GM19397 (cell line): ENCODE measurements at regions not wholly inside any gene's neighbourhood (a gene's known extent, or its start where the extent isn't known, plus 50 kb on each side); places are given as distances from the start of the nearest gene placed in this dataset.

Experiments
- ATAC-seq: cut with Tn5 transposase; IDR thresholded peaks from one replicate; pipeline ENCODE4 v1.9.1; 2021; ENCODE audit warnings: mild to moderate bottlenecking, moderate library complexity; ENCODE audit not compliant: unreplicated experiment

- no peak for ATAC-seq
Observed at GRCh38 chr10:28810057-28810870, 132.9 kb downstream of the BAMBI start.

- no peak for ATAC-seq
Observed at GRCh38 chr10:28811639-28812349, 134.5 kb downstream of the BAMBI start.

- no peak for ATAC-seq
Observed at GRCh38 chr10:28812384-28813372, 135.4 kb downstream of the BAMBI start.

GRCh38 chr10:28815681-28816080, 138.4 kb downstream of the BAMBI start:
- no peak for ATAC-seq

GRCh38 chr10:28822719-28823464, 145.6 kb downstream of the BAMBI start:
- no peak for ATAC-seq

- ATAC-seq = no peak
Observed at GRCh38 chr10:28823501-28824075, 146.3 kb downstream of the BAMBI start.

- no peak for ATAC-seq
Observed at GRCh38 chr10:28833313-28833712, 156.0 kb downstream of the BAMBI start.

DNA sequence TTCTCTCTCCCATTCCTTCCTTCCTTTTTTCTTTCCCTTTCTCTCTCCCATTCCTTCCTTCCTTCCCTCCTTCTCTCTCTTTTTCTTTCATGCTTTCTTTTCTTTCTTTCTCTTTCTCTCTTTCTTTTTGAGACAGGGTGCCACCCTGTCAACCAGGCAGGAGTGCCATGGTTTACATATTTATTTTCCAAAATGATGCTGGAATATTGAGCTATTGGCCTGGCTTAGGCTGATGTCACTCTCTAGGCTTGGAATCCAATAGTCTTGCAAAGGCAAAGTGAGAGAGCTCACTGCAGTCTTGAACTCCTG, 159.1 kb downstream of the BAMBI start:
- no peak for ATAC-seq

- no peak for ATAC-seq
Observed at GRCh38 chr10:28837613-28838390, 160.5 kb downstream of the BAMBI start.

- no peak for ATAC-seq
Observed at GRCh38 chr10:28838908-28839307, 161.6 kb downstream of the BAMBI start.

DNA sequence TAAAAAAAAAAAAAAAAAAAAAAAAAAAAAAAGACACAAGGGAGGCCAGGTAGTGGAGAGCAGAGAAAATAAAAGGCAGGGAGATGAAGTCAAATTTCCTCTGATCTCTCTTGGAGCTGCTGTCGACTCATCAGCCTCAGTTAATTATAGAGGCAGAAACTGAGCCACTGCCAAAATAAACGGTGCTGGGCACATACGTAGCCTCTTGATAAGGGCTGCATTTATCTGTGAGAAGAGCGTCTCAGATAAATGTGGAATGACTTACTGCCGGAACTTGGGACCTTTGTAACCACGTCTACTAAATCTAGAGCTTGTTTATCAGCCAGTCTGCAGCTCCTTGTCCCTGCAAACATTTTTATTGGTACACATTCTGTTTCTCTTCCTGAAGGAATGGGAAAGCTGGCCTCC, 162.3 kb downstream of the BAMBI start:
- ATAC-seq = no peak

DNA sequence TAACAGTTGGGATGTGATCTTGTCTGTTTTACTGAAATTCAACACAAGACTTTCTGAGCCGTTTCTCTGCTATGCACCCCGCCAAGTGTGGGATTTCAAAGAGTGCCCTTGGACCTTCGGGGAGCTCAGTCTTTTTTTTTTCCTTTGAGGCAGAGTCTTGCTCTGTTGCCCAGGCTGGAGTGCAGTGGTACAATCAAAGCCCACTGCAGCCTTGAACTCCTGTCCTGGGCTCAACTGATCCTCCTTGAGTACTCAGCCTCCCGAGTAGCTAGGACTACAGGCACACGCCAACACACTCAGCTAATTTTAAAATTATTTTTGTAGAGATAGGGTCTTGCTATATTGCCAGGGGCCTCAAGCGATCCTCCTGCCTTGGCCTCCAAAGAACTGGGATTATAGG, 162.9 kb downstream of the BAMBI start:
- no peak for ATAC-seq

DNA sequence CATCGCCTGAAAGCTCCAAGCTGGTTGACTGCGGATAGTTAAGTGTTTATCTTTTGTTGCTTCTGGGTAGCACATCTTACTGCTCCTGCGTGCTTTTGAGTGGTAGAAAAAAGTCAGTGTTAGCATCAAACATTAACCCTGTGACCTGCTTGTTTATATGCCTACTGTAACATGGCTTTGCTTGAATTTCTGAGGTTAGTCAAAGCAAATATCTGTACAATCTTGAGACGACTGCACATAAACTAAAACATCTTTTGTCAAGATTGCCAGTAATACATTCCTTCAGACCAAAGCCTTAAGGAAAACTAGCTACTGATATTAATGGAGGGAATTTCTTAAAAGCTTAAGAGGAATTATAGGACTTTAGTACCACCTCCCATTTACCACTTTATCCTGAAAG, 163.7 kb downstream of the BAMBI start:
- ATAC-seq = no peak

GRCh38 chr10:28841625-28842024, 164.3 kb downstream of the BAMBI start:
- ATAC-seq = no peak

GRCh38 chr10:28842321-28842720, 165.0 kb downstream of the BAMBI start:
- no peak for ATAC-seq

GRCh38 chr10:28845009-28845682, 167.8 kb downstream of the BAMBI start:
- ATAC-seq = no peak

DNA sequence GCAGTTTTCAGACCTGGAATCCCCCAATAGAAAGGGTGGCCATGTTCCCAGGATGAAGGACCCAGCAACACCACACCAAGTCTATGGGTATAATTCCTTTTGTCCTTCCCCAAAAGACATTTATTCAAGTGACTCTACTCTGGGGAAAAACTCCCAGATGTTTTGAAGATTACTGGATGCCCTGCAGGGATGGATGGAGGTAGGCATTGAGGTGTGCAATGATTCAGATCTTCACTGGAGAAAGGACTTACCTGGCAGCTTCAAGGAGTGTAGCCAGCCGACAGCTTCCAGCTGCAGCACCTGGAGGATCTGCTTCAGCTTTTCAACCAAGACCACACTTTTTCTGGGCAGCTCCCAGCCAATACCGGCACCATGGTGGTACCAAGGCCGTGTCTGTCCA, 172.0 kb downstream of the BAMBI start:
- ATAC-seq = no peak

DNA sequence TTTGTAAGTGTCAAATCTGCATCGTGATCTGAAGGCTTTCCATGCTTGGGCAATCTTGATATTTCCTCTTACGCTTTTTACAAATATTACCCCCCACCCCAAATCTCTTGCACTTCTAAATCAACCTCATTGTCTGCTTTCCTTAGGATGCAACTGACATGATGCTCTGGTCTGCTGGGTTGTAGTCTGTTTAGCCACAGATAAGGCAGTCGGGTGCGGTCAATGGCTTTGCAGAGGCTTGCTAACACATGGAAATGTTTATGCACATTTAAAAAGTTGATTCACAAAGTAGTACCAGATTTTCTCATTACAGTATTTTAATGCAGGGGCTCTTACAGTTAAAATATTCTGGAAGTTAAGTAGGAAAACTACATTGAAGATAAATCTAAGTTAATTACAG, 172.5 kb downstream of the BAMBI start:
- no peak for ATAC-seq

- no peak for ATAC-seq
Observed at GRCh38 chr10:28850784-28851183, 173.5 kb downstream of the BAMBI start.
